SK-N-SH treated with all-trans-retinoic acid at 6 μM for 48 hours (cell line): ENCODE measurements at regions not wholly inside any gene's neighbourhood (a gene's known extent, or its start where the extent isn't known, plus 50 kb on each side); places are given as distances from the start of the nearest gene placed in this dataset.
A peak's percentile ranks its signal among the peaks of the same experiment; 100 is the strongest.

ENCODE experiments used
- ATAC-seq: fragments of 200-7000 bp; cut with Tn5 transposase; 3 replicates; pipeline ENCODE4 v1.9.1; 2020; ENCODE audit warnings: mild to moderate bottlenecking, moderate library complexity
- ARNTL ChIP-seq: fragments of 450-650 bp; formaldehyde crosslinking; IDR thresholded peaks from 2 replicates; pipeline ENCODE4 v1.5.0; 2020; ENCODE audit warnings: low read depth, mild to moderate bottlenecking, moderate library complexity, borderline replicate concordance
- BACH2 ChIP-seq: fragments of 250-450 bp; sonication (Bioruptor Pico); IDR thresholded peaks from 2 replicates; pipeline ENCODE4 v1.9.0; 2021; ENCODE audit warnings: mild to moderate bottlenecking, borderline replicate concordance
- CSDC2 ChIP-seq: fragments of 250-450 bp; sonication (Bioruptor Pico); IDR thresholded peaks from 2 replicates; pipeline ENCODE4 v1.5.0; 2020; ENCODE audit warnings: mild to moderate bottlenecking, moderate library complexity
- ESRRG ChIP-seq: fragments of 250-450 bp; sonication (Bioruptor Pico); IDR thresholded peaks from 2 replicates; pipeline ENCODE4 v1.6.1; 2021; ENCODE audit warnings: mild to moderate bottlenecking
- GLIS3 ChIP-seq: fragments of 250-450 bp; sonication (Bioruptor Pico); IDR thresholded peaks from 2 replicates; pipeline ENCODE4 v1.5.0; 2020; ENCODE audit warnings: mild to moderate bottlenecking, moderate library complexity
- ISL1 ChIP-seq: fragments of 250-450 bp; sonication (Bioruptor Pico); IDR thresholded peaks from 2 replicates; pipeline ENCODE4 v2.1.2; 2022; ENCODE audit warnings: mild to moderate bottlenecking, moderate library complexity
- OSR1 ChIP-seq: fragments of 250-450 bp; sonication (Bioruptor Pico); IDR thresholded peaks from 2 replicates; pipeline ENCODE4 v1.8.0; 2022; ENCODE audit warnings: moderate library complexity, mild to moderate bottlenecking, inconsistent platforms
- PPARA ChIP-seq: fragments of 250-450 bp; sonication (Bioruptor Pico); IDR thresholded peaks from 2 replicates; pipeline ENCODE4 v1.5.0; 2020; ENCODE audit warnings: mild to moderate bottlenecking, borderline replicate concordance
- SNAI2 ChIP-seq: fragments of 250-450 bp; sonication (Bioruptor Pico); IDR thresholded peaks from 2 replicates; pipeline ENCODE4 v1.5.0; 2020; ENCODE audit warnings: mild to moderate bottlenecking, moderate library complexity
- TCF4 ChIP-seq: fragments of 250-450 bp; sonication (Bioruptor Pico); IDR thresholded peaks from 2 replicates; pipeline ENCODE4 v1.8.0; 2021; ENCODE audit warnings: mild to moderate bottlenecking, moderate library complexity, borderline replicate concordance
- TOX ChIP-seq: fragments of 250-450 bp; sonication (Bioruptor Pico); IDR thresholded peaks from 2 replicates; pipeline ENCODE4 v1.8.0; 2021; ENCODE audit warnings: mild to moderate bottlenecking, moderate library complexity, borderline replicate concordance
- ZC3H10 ChIP-seq: fragments of 250-450 bp; sonication (Bioruptor Pico); IDR thresholded peaks from 2 replicates; pipeline ENCODE4 v1.5.1; 2021; ENCODE audit warnings: mild to moderate bottlenecking, moderate library complexity
- ZFP3 ChIP-seq: fragments of 250-450 bp; sonication (Bioruptor Pico); IDR thresholded peaks from 2 replicates; pipeline ENCODE4 v1.5.0; 2020; ENCODE audit warnings: mild to moderate bottlenecking, moderate library complexity
- ZFP30 ChIP-seq: fragments of 450-650 bp; formaldehyde crosslinking; IDR thresholded peaks from 2 replicates; pipeline ENCODE4 v1.5.0; 2022; ENCODE audit warnings: mild to moderate bottlenecking, moderate library complexity
- ZNF70 ChIP-seq: fragments of 450-650 bp; formaldehyde crosslinking; IDR thresholded peaks from 2 replicates; pipeline ENCODE4 v1.5.0; 2020; ENCODE audit warnings: mild to moderate bottlenecking, moderate library complexity
- ZNF8 ChIP-seq: fragments of 450-650 bp; formaldehyde crosslinking; IDR thresholded peaks from 2 replicates; pipeline ENCODE4 v1.5.0; 2020; ENCODE audit warnings: mild to moderate bottlenecking, moderate library complexity
- TF ChIP-seq, protein P1 (sequence below): fragments of 250-450 bp; sonication (Bioruptor Pico); IDR thresholded peaks from 2 replicates; pipeline ENCODE4 v1.5.1; 2020; ENCODE audit warnings: low read depth, mild to moderate bottlenecking, moderate library complexity
- TF ChIP-seq, protein P2 (sequence below): fragments of 250-450 bp; sonication (Bioruptor Pico); IDR thresholded peaks from 2 replicates; pipeline ENCODE4 v1.5.1; 2021; ENCODE audit warnings: mild to moderate bottlenecking, moderate library complexity
- TF ChIP-seq, protein P3 (sequence below): fragments of 250-450 bp; sonication (Bioruptor Pico); IDR thresholded peaks from 2 replicates; pipeline ENCODE4 v1.8.0; 2021; ENCODE audit warnings: low read depth, mild to moderate bottlenecking, moderate library complexity, borderline replicate concordance
- TF ChIP-seq, protein P4 (sequence below): fragments of 250-450 bp; sonication (Bioruptor Pico); IDR thresholded peaks from 2 replicates; pipeline ENCODE4 v1.5.0; 2020; ENCODE audit warnings: mild to moderate bottlenecking, moderate library complexity
- TF ChIP-seq, protein P5 (sequence below): fragments of 250-450 bp; sonication (Bioruptor Pico); IDR thresholded peaks from 2 replicates; pipeline ENCODE4 v1.8.0; 2020; ENCODE audit warnings: mild to moderate bottlenecking, moderate library complexity, borderline replicate concordance

DNA sequence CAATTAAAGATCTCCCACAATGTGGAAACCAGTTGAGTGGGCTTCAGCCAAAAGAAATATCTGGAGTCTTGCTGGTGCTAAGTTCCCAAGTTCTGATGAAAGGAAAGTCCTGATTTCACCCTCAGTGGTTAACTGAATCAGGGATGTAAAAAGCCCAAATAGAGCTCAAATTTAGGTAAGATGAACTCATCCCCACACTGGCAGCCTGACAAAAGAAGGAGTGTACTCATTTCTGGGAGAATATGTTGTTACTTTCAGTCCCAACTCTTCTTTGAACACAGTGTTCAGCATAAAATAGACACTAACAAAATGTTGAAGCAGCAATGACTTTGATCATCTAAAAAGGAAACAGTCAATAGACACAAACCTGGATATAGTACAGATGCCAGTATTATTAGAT is 91.7 kb downstream of the CHRM3 start:
- no peak for TF ChIP-seq BACH2 (CRISPR knock-in tag)
- TF ChIP-seq, protein P1, sequence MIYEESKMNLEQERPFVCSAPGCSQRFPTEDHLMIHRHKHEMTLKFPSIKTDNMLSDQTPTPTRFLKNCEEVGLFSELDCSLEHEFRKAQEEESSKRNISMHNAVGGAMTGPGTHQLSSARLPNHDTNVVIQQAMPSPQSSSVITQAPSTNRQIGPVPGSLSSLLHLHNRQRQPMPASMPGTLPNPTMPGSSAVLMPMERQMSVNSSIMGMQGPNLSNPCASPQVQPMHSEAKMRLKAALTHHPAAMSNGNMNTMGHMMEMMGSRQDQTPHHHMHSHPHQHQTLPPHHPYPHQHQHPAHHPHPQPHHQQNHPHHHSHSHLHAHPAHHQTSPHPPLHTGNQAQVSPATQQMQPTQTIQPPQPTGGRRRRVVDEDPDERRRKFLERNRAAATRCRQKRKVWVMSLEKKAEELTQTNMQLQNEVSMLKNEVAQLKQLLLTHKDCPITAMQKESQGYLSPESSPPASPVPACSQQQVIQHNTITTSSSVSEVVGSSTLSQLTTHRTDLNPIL (CRISPR knock-in tag) = no peak
- TF ChIP-seq, protein P2, sequence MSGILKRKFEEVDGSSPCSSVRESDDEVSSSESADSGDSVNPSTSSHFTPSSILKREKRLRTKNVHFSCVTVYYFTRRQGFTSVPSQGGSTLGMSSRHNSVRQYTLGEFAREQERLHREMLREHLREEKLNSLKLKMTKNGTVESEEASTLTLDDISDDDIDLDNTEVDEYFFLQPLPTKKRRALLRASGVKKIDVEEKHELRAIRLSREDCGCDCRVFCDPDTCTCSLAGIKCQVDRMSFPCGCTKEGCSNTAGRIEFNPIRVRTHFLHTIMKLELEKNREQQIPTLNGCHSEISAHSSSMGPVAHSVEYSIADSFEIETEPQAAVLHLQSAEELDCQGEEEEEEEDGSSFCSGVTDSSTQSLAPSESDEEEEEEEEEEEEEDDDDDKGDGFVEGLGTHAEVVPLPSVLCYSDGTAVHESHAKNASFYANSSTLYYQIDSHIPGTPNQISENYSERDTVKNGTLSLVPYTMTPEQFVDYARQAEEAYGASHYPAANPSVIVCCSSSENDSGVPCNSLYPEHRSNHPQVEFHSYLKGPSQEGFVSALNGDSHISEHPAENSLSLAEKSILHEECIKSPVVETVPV (CRISPR knock-in tag) = no peak
- TF ChIP-seq ISL1 (CRISPR knock-in tag) = no peak
- no peak for TF ChIP-seq ZNF8 (CRISPR knock-in tag)
- TF ChIP-seq, protein P3, sequence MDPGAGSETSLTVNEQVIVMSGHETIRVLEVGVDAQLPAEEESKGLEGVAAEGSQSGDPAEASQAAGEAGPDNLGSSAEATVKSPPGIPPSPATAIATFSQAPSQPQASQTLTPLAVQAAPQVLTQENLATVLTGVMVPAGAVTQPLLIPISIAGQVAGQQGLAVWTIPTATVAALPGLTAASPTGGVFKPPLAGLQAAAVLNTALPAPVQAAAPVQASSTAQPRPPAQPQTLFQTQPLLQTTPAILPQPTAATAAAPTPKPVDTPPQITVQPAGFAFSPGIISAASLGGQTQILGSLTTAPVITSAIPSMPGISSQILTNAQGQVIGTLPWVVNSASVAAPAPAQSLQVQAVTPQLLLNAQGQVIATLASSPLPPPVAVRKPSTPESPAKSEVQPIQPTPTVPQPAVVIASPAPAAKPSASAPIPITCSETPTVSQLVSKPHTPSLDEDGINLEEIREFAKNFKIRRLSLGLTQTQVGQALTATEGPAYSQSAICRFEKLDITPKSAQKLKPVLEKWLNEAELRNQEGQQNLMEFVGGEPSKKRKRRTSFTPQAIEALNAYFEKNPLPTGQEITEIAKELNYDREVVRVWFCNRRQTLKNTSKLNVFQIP (CRISPR knock-in tag) = no peak
- no peak for TF ChIP-seq ZNF70 (CRISPR knock-in tag)
- no peak for TF ChIP-seq ESRRG (CRISPR knock-in tag)
- no peak for TF ChIP-seq TOX (CRISPR knock-in tag)
- no peak for ATAC-seq

DNA sequence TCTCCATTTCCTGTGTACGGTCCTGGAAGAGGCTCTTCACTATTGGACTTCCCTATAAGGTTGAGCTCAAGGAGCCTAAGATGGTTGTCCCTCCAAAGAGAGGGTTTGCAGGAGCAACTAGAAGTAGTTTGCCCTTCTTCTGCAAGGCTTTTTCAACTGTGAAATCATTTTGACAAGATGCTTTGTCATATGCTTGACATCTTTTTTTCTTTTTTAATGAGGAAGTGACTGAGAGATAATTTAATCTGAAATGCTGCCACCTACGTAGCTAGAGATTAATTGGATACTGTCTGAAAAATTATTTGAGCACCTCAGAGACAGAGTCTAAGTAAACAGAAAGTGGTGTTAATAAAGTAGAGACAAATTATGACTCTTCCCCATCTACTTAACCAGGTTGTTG is 97.0 kb downstream of the CHRM3 start:
- TF ChIP-seq, protein P4, sequence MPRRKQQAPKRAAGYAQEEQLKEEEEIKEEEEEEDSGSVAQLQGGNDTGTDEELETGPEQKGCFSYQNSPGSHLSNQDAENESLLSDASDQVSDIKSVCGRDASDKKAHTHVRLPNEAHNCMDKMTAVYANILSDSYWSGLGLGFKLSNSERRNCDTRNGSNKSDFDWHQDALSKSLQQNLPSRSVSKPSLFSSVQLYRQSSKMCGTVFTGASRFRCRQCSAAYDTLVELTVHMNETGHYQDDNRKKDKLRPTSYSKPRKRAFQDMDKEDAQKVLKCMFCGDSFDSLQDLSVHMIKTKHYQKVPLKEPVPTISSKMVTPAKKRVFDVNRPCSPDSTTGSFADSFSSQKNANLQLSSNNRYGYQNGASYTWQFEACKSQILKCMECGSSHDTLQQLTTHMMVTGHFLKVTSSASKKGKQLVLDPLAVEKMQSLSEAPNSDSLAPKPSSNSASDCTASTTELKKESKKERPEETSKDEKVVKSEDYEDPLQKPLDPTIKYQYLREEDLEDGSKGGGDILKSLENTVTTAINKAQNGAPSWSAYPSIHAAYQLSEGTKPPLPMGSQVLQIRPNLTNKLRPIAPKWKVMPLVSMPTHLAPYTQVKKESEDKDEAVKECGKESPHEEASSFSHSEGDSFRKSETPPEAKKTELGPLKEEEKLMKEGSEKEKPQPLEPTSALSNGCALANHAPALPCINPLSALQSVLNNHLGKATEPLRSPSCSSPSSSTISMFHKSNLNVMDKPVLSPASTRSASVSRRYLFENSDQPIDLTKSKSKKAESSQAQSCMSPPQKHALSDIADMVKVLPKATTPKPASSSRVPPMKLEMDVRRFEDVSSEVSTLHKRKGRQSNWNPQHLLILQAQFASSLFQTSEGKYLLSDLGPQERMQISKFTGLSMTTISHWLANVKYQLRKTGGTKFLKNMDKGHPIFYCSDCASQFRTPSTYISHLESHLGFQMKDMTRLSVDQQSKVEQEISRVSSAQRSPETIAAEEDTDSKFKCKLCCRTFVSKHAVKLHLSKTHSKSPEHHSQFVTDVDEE (CRISPR knock-in tag) = no peak
- no peak for TF ChIP-seq ZFP30
- no peak for ATAC-seq

DNA sequence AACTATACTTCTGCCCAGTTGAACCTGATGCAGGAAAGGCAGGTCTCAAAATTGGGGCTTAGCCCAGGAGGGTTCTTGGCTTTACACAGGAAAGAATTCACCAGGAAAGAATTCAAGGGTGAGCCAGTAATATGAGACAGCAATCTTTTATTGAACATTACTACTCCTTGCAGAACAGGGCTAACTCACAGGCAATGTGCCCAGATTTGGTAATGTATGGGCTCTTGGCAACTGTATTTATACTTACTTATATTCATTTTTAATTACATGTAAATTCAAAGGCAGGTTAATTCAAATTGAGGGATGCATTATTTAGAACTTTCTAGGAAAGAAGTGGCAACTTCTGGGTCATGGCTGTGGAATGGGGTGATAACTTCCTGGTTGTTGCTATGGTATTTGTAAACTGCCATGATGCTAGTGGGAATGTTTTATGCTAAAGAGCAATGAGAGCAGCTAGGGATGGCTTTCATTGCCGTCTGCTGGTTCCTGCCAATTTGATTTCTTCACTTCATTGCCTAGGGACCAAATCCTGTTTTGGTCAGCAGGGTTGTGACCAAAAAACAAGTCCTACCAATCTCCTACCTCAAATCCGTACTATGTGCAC is 107.5 kb downstream of the CHRM3 start:
- ATAC-seq = peak; percentile 62
- TF ChIP-seq, protein P5, sequence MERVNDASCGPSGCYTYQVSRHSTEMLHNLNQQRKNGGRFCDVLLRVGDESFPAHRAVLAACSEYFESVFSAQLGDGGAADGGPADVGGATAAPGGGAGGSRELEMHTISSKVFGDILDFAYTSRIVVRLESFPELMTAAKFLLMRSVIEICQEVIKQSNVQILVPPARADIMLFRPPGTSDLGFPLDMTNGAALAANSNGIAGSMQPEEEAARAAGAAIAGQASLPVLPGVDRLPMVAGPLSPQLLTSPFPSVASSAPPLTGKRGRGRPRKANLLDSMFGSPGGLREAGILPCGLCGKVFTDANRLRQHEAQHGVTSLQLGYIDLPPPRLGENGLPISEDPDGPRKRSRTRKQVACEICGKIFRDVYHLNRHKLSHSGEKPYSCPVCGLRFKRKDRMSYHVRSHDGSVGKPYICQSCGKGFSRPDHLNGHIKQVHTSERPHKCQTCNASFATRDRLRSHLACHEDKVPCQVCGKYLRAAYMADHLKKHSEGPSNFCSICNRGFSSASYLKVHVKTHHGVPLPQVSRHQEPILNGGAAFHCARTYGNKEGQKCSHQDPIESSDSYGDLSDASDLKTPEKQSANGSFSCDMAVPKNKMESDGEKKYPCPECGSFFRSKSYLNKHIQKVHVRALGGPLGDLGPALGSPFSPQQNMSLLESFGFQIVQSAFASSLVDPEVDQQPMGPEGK (CRISPR knock-in tag) = no peak
- TF ChIP-seq, protein P4 (CRISPR knock-in tag) = no peak
- TF ChIP-seq GLIS3 (CRISPR knock-in tag) (no peak), TCF4 (CRISPR knock-in tag) (no peak), ZFP3 (no peak), OSR1 (no peak), PPARA (CRISPR knock-in tag) (no peak), CSDC2 (no peak), ZNF8 (CRISPR knock-in tag) (no peak), ISL1 (CRISPR knock-in tag) (no peak), SNAI2 (no peak), ZC3H10 (no peak), ZFP30 (no peak), ARNTL (CRISPR knock-in tag) (no peak), BACH2 (CRISPR knock-in tag) (no peak)
- TF ChIP-seq, protein P3 (CRISPR knock-in tag) = no peak
- TF ChIP-seq, protein P1 (CRISPR knock-in tag) = no peak
